ENCODE measurements at regions not wholly inside any gene's neighbourhood (a gene's known extent, or its start where the extent isn't known, plus 50 kb on each side); places are given as distances from the start of the nearest gene placed in this dataset.

DNA sequence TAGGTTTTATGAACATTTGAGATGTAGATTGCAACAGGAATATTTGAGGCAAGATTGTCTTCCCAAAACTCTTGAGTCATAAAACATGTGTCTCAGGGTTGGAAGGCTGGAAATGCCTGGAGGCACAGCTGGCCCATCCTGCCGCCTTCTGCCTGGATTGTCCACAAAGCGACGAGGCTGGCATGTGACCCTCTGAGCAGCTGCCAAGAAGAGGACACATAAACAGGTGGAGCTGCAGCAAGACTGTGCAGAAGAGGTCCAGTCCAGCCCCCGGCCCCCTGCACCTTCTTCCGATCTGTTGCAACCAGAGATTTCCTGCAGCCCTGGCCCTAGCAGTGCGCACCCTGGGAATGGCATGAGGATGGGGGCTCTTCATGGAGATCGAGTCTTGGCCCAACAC, 101.9 kb upstream of the BCOR start:
- no peaks in the 10 kb centered on the region for H3K9me2 ChIP-seq (ENCODE audit: insufficient read depth)
- H3K4me2 ChIP-seq, result no peak overlapping the region
- ChIA-PET CTCF (no interaction called here), POLR2A (ENCODE audit: unreplicated experiment) (no interaction called here)
- H3F3A ChIP-seq (ENCODE audit: insufficient read depth, low read depth), result no peaks in the 10 kb centered on the region
- H3K27ac ChIP-seq, result no peak overlapping the region
- no peaks in the 10 kb centered on the region for H3K9me3 ChIP-seq (ENCODE audit: insufficient read depth, low read depth)
- intact Hi-C loops (cut with micrococcal nuclease; ENCODE audit: unreplicated experiment), result no loop called here
- no TSS peak for BruUV-seq (replicated peaks)
- H2AFZ ChIP-seq, result no peak overlapping the region
- TF ChIP-seq, protein P1, sequence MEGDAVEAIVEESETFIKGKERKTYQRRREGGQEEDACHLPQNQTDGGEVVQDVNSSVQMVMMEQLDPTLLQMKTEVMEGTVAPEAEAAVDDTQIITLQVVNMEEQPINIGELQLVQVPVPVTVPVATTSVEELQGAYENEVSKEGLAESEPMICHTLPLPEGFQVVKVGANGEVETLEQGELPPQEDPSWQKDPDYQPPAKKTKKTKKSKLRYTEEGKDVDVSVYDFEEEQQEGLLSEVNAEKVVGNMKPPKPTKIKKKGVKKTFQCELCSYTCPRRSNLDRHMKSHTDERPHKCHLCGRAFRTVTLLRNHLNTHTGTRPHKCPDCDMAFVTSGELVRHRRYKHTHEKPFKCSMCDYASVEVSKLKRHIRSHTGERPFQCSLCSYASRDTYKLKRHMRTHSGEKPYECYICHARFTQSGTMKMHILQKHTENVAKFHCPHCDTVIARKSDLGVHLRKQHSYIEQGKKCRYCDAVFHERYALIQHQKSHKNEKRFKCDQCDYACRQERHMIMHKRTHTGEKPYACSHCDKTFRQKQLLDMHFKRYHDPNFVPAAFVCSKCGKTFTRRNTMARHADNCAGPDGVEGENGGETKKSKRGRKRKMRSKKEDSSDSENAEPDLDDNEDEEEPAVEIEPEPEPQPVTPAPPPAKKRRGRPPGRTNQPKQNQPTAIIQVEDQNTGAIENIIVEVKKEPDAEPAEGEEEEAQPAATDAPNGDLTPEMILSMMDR (conservative IDR thresholded peaks at IDR 0.05), result no peak
- TF ChIP-seq EZH2 (IDR thresholded peaks at IDR 0.05; ENCODE audit: low read depth), result no peak
- no peaks in the 10 kb centered on the region for H3K27me3 ChIP-seq (ENCODE audit: insufficient read depth, low read depth)
- H4K20me1 ChIP-seq (ENCODE audit: insufficient read depth), result no peaks in the 10 kb centered on the region
- no peaks in the 10 kb centered on the region for H3K79me2 ChIP-seq (ENCODE audit: low read depth)
- no peaks in the 10 kb centered on the region for H3K36me3 ChIP-seq (ENCODE audit: low read depth)
- no peak overlapping the region for H3K4me3 ChIP-seq
- DNase-seq, result no peak
- no peaks in the 10 kb centered on the region for H3K4me1 ChIP-seq (replicated peaks; ENCODE audit: insufficient read depth)

- no peaks in the 10 kb centered on the region for H4K20me1 ChIP-seq (ENCODE audit: insufficient read depth)
- no peaks in the 10 kb centered on the region for H3K9me3 ChIP-seq (ENCODE audit: insufficient read depth, low read depth)
- TF ChIP-seq, protein P1 (conservative IDR thresholded peaks at IDR 0.05), result no peak
- TF ChIP-seq EZH2 (IDR thresholded peaks at IDR 0.05; ENCODE audit: low read depth), result no peak
- no peak overlapping the region for H3K27ac ChIP-seq
- BruUV-seq (replicated peaks), result no TSS peak
- H3K79me2 ChIP-seq (ENCODE audit: low read depth), result no peaks in the 10 kb centered on the region
- no peak overlapping the region for H2AFZ ChIP-seq
- intact Hi-C loops (cut with micrococcal nuclease; ENCODE audit: unreplicated experiment), result no loop called here
- no peak overlapping the region for H3K4me3 ChIP-seq
- H3K36me3 ChIP-seq (ENCODE audit: low read depth), result no peaks in the 10 kb centered on the region
- no peaks in the 10 kb centered on the region for H3K27me3 ChIP-seq (ENCODE audit: insufficient read depth, low read depth)
- H3K4me2 ChIP-seq, result no peak overlapping the region
- DNase-seq, result no peak
- no peaks in the 10 kb centered on the region for H3K4me1 ChIP-seq (replicated peaks; ENCODE audit: insufficient read depth)
- POLR2A ChIA-PET (ENCODE audit: unreplicated experiment), result no interaction called here
- H3K9me2 ChIP-seq (ENCODE audit: insufficient read depth), result no peaks in the 10 kb centered on the region
- no peaks in the 10 kb centered on the region for H3F3A ChIP-seq (ENCODE audit: insufficient read depth, low read depth)
- CTCF ChIA-PET, result no interaction called here
These were observed 99.3 kb upstream of the BCOR start for GRCh38 chrX:40197071-40197470.

GRCh38 chrX:40195368-40195767, 97.6 kb upstream of the BCOR start:
- H3K4me2 ChIP-seq, result no peak overlapping the region
- DNase-seq, result no peak
- H3K79me2 ChIP-seq (ENCODE audit: low read depth), result no peaks in the 10 kb centered on the region
- H3K9me3 ChIP-seq (ENCODE audit: insufficient read depth, low read depth), result no peaks in the 10 kb centered on the region
- POLR2A ChIA-PET (ENCODE audit: unreplicated experiment), result no interaction called here
- H4K20me1 ChIP-seq (ENCODE audit: insufficient read depth), result no peaks in the 10 kb centered on the region
- H3K27ac ChIP-seq, result no peak overlapping the region
- no peaks in the 10 kb centered on the region for H3K36me3 ChIP-seq (ENCODE audit: low read depth)
- H3K27me3 ChIP-seq (ENCODE audit: insufficient read depth, low read depth), result no peaks in the 10 kb centered on the region
- no peaks in the 10 kb centered on the region for H3K9me2 ChIP-seq (ENCODE audit: insufficient read depth)
- no peak overlapping the region for H2AFZ ChIP-seq
- no peak overlapping the region for H3K4me3 ChIP-seq
- BruUV-seq (replicated peaks), result no TSS peak
- CTCF ChIA-PET, result no interaction called here
- intact Hi-C loops (cut with micrococcal nuclease; ENCODE audit: unreplicated experiment), result no loop called here
- no peak for TF ChIP-seq EZH2 (IDR thresholded peaks at IDR 0.05; ENCODE audit: low read depth)
- TF ChIP-seq, protein P1 (conservative IDR thresholded peaks at IDR 0.05), result no peak
- no peaks in the 10 kb centered on the region for H3K4me1 ChIP-seq (replicated peaks; ENCODE audit: insufficient read depth)
- no peaks in the 10 kb centered on the region for H3F3A ChIP-seq (ENCODE audit: insufficient read depth, low read depth)

Measured in PC-9 (cell line).